GM12878 (cell line): ENCODE measurements at regions not wholly inside any gene's neighbourhood (a gene's known extent, or its start where the extent isn't known, plus 50 kb on each side); places are given as distances from the start of the nearest gene placed in this dataset.

Source experiments
- ATF2 ChIP-seq: IDR thresholded peaks from 2 replicates; pipeline ENCODE4 v1.6.1; 2012; ENCODE audit warnings: low read length, inconsistent platforms
- BRCA1 ChIP-seq: IDR thresholded peaks from 2 replicates; pipeline ENCODE4 v1.6.1; 2011; ENCODE audit warnings: low read depth, low read length, improper control_type of control experiment
- ETV6 ChIP-seq, 2 experiments: fragments of 450-650 bp in 1 of 2; IDR thresholded peaks in 1 of 2; conservative IDR thresholded peaks in 1 of 2; 2 replicates each; pipeline ENCODE4 v1.6.1; 2014; ENCODE audit warnings: antibody characterized with exemption in 1 of 2, borderline replicate concordance in 1 of 2, low read depth in 1 of 2, mild to moderate bottlenecking in 1 of 2, moderate library complexity in 1 of 2
- IKZF1 ChIP-seq: fragments of 450-650 bp; conservative IDR thresholded peaks from 2 replicates; pipeline ENCODE4 v1.6.1; 2017; ENCODE audit warnings: antibody characterized with exemption, mild to moderate bottlenecking
- KAT2A ChIP-seq: conservative IDR thresholded peaks from 2 replicates; pipeline ENCODE4 v1.6.1; 2011; ENCODE audit warnings: low read depth, low read length; ENCODE audit not compliant: control insufficient read depth
- MLLT1 ChIP-seq: fragments of 450-650 bp; IDR thresholded peaks from 2 replicates; pipeline ENCODE4 v1.6.1; 2016; ENCODE audit warnings: mild to moderate bottlenecking
- MTA2 ChIP-seq: fragments of 450-650 bp; IDR thresholded peaks from 2 replicates; pipeline ENCODE4 v1.6.1; 2016; ENCODE audit warnings: low read depth, mild to moderate bottlenecking, moderate library complexity
- MYB ChIP-seq: fragments of 150-350 bp; IDR thresholded peaks from 2 replicates; pipeline ENCODE4 v1.6.1; 2014; ENCODE audit warnings: mild to moderate bottlenecking, low read depth, low read length, borderline replicate concordance
- NFXL1 ChIP-seq: fragments of 450-650 bp; IDR thresholded peaks from 2 replicates; pipeline ENCODE4 v1.6.1; 2017; ENCODE audit warnings: antibody characterized with exemption, mild to moderate bottlenecking, borderline replicate concordance
- PAX5 ChIP-seq: IDR thresholded peaks from 2 replicates; pipeline ENCODE4 v1.6.1; 2011; ENCODE audit warnings: low read depth, low read length, borderline replicate concordance
- PKNOX1 ChIP-seq: fragments of 450-650 bp; IDR thresholded peaks from 2 replicates; pipeline ENCODE4 v1.6.1; 2016; ENCODE audit warnings: mild to moderate bottlenecking
- POU2F2 ChIP-seq: IDR thresholded peaks from 3 replicates; pipeline ENCODE4 v1.6.1; 2011; ENCODE audit warnings: low read depth, mild to moderate bottlenecking, low read length, borderline replicate concordance
- SMAD1 ChIP-seq: fragments of 450-650 bp; IDR thresholded peaks from 2 replicates; pipeline ENCODE4 v1.6.1; 2018; ENCODE audit warnings: mild to moderate bottlenecking, low read depth; ENCODE audit not compliant: partially characterized antibody
- SMARCA5 ChIP-seq: fragments of 450-650 bp; IDR thresholded peaks from 2 replicates; pipeline ENCODE4 v1.6.1; 2017; ENCODE audit warnings: mild to moderate bottlenecking
- SREBF2 ChIP-seq: IDR thresholded peaks from 2 replicates; pipeline ENCODE4 v1.6.1; 2012; ENCODE audit warnings: mild to moderate bottlenecking, low read length
- SUPT20H ChIP-seq: IDR thresholded peaks from 2 replicates; pipeline ENCODE4 v1.6.1; 2011; ENCODE audit warnings: low read depth, mild to moderate bottlenecking, low read length, moderate library complexity, borderline replicate concordance; ENCODE audit not compliant: control insufficient read depth
- TAF1 ChIP-seq: IDR thresholded peaks from 2 replicates; pipeline ENCODE4 v1.6.1; 2011; ENCODE audit warnings: mild to moderate bottlenecking, low read depth, low read length, borderline replicate concordance
- WRNIP1 ChIP-seq: IDR thresholded peaks from 2 replicates; pipeline ENCODE4 v1.6.1; 2011; ENCODE audit warnings: low read depth, low read length, improper control_type of control experiment, borderline replicate concordance
- ZBTB4 ChIP-seq: fragments of 450-650 bp; formaldehyde crosslinking; IDR thresholded peaks from 2 replicates; pipeline ENCODE4 v1.4.0; 2022; ENCODE audit warnings: mild to moderate bottlenecking, moderate library complexity
- ZNF592 ChIP-seq: fragments of 450-650 bp; IDR thresholded peaks from 2 replicates; pipeline ENCODE4 v1.6.1; 2017; ENCODE audit warnings: mild to moderate bottlenecking, moderate library complexity

GRCh38 chr21:25456672-25457071 lies 150.6 kb downstream of the MRPL39 start (continued):
- TF ChIP-seq SUPT20H, result no peak
- TF ChIP-seq IKZF1, result no peak
- no peak for TF ChIP-seq ETV6 (conservative IDR thresholded peaks at IDR 0.05 in 1 of 2, IDR thresholded peaks at IDR 0.05 in 1 of 2; ENCODE audit: borderline replicate concordance in 1 of 2, low read depth in 1 of 2)
- TF ChIP-seq SMARCA5, result no peak
- no peak for TF ChIP-seq BRCA1
- TF ChIP-seq MTA2, result no peak
- no peak for TF ChIP-seq KAT2A
- TF ChIP-seq MLLT1, result peak; percentile 7; the same call in 1 of the 2 replicates
- no peak for TF ChIP-seq ZNF592
- TF ChIP-seq ZBTB4 (CRISPR knock-in tag), result no peak
- TF ChIP-seq PAX5, result peak; percentile 79; the same call in 1 of the 2 replicates
- no peak for TF ChIP-seq SREBF2
- TF ChIP-seq WRNIP1, result no peak
- no peak for TF ChIP-seq PKNOX1
- peak; percentile 13; the same call in 1 of the 2 replicates for TF ChIP-seq ATF2
- no peak for TF ChIP-seq NFXL1
- peak; percentile 46; the same call in 1 of the 2 replicates for TF ChIP-seq TAF1
- TF ChIP-seq POU2F2, result peak; percentile 77; the same call in 2 of the 3 replicates
- no peak for TF ChIP-seq MYB
- peak; percentile 50 for TF ChIP-seq SMAD1
